GM12865 (cell line): ENCODE measurements at regions not wholly inside any gene's neighbourhood (a gene's known extent, or its start where the extent isn't known, plus 50 kb on each side); places are given as distances from the start of the nearest gene placed in this dataset.

Experiments
- DNase-seq: peaks from one replicate; pipeline ENCODE4 v3.0.0; 2010; ENCODE audit warnings: low read depth
- H3K4me3 ChIP-seq: 2 replicates; pipeline ENCODE4 v1.5.1; 2011; ENCODE audit warnings: mild to moderate bottlenecking, low read depth, low read length, control low read depth
- CTCF ChIP-seq: IDR thresholded peaks from 2 replicates; pipeline ENCODE4 v1.5.1; 2011; ENCODE audit warnings: low read length, control low read depth, low read depth, inconsistent platforms; ENCODE audit not compliant: insufficient read depth; ENCODE audit errors: missing control alignments

- no peak for DNase-seq
- H3K4me3 ChIP-seq = no peak overlapping the region
- no peak for TF ChIP-seq CTCF
Measured at GRCh38 chr4:66849596-66849995, 695.7 kb downstream of the CENPC start.

- H3K4me3 ChIP-seq = no peak overlapping the region
- no peak for TF ChIP-seq CTCF
- DNase-seq = no peak
Measured at GRCh38 chr4:66842724-66843088, 702.6 kb downstream of the CENPC start.

- TF ChIP-seq CTCF = no peak
- H3K4me3 ChIP-seq = no peak overlapping the region
- no peak for DNase-seq
Measured at GRCh38 chr4:66842026-66842723, 703.1 kb downstream of the CENPC start.

- H3K4me3 ChIP-seq = no peak overlapping the region
- TF ChIP-seq CTCF = no peak
- DNase-seq = no peak
Measured at GRCh38 chr4:66840178-66840577, 705.1 kb downstream of the CENPC start.

- no peak overlapping the region for H3K4me3 ChIP-seq
- no peak for DNase-seq
- TF ChIP-seq CTCF = no peak
Measured at GRCh38 chr4:66837279-66837922, 707.9 kb downstream of the CENPC start.

GRCh38 chr4:66829310-66829709 lies 716.0 kb downstream of the CENPC start:
- H3K4me3 ChIP-seq = no peak overlapping the region
- no peak for DNase-seq
- TF ChIP-seq CTCF = no peak

- DNase-seq = no peak
- no peak for TF ChIP-seq CTCF
- H3K4me3 ChIP-seq = no peak overlapping the region
Measured at GRCh38 chr4:66820681-66821080, 724.6 kb downstream of the CENPC start.
